SK-N-MC (cell line): ENCODE measurements at regions not wholly inside any gene's neighbourhood (a gene's known extent, or its start where the extent isn't known, plus 50 kb on each side); places are given as distances from the start of the nearest gene placed in this dataset.
"Not testable (repeated sequence)": the region's sequence is repeated elsewhere in the genome, so short reads cannot be mapped to it uniquely, and the experiment has no call there.

Experiments used
- DNase-seq: peaks from one replicate; pipeline ENCODE4 v3.0.0-alpha.2; 2011; ENCODE audit warnings: low read depth, low spot score
- H3K27ac ChIP-seq: fragments of 200-600 bp; sonication (generic); 2 replicates; pipeline ENCODE4 v1.5.1; 2016; ENCODE audit warnings: mixed run types
- H3K36me3 ChIP-seq: fragments of 200-600 bp; sonication (generic); 2 replicates; pipeline ENCODE4 v1.6.1; 2017; ENCODE audit warnings: antibody characterized with exemption, low read length, mixed read lengths; ENCODE audit not compliant: insufficient read depth
- H3K4me3 ChIP-seq: fragments of 200-600 bp; sonication (generic); 2 replicates; pipeline ENCODE4 v1.5.1; 2016
- H3K9ac ChIP-seq: fragments of 200-600 bp; sonication (generic); 2 replicates; pipeline ENCODE4 v1.8.0; 2017; ENCODE audit warnings: mixed run types, mixed read lengths; ENCODE audit not compliant: insufficient read length
- H3K9me3 ChIP-seq: fragments of 200-600 bp; sonication (generic); 2 replicates; pipeline ENCODE4 v1.6.1; 2017; ENCODE audit warnings: low read depth, mild to moderate bottlenecking, antibody characterized with exemption, low read length, moderate library complexity, mixed read lengths
- EZH2 ChIP-seq: fragments of 200-600 bp; sonication (generic); IDR thresholded peaks from one replicate; pipeline ENCODE4 v1.6.1; 2017; ENCODE audit warnings: antibody characterized with exemption
- FOXP2 ChIP-seq: optimal IDR thresholded peaks from 2 replicates; pipeline ENCODE3; 2011; ENCODE audit warnings: mild to moderate bottlenecking, moderate library complexity; ENCODE audit not compliant: insufficient read depth; ENCODE audit errors: extremely low read length, control extremely low read depth
- POLR2AphosphoS5 ChIP-seq: IDR thresholded peaks from 2 replicates; pipeline ENCODE4 v1.6.1; 2012; ENCODE audit warnings: mild to moderate bottlenecking, low read depth, low read length, borderline replicate concordance

DNA sequence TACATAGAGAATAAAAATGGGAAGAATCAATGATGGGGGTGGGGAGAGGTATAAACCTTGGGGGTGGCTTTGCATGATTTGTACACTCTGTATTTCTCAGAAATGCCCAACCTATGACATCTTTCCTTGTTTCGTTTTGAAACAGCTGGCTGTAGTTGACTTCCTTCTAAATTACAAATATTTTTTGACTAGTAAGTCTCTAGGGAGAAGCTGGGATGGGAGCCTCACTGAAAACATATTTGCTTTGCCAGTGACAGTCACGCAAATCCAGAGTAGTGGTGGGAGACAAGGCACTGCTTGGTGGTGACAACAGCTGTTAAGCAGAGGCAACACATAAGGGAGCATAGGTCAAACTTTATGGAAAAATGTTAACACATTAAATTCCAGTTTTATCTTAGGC is 440.5 kb downstream of the SEMA3D start:
- DNase-seq = no peak
- no peak overlapping the region for H3K4me3 ChIP-seq

DNA sequence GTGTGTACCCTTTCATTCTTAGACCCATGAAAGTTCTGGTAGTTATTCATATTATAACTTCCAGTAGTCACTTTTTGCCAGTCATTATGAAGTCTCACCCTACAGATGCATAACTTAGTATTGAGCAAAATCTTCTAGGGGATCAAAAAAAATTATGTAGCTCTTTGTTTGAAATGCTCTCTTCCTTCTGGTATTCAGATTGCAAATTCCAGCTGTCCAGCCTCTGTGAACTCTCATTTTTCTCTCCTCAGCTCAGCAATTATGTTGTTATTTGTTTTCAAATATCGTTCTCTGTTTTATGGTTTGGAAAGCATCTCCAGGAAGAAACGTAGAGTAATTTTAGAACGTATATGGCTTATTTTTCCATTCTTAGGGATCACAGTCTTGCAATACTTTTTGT is 442.5 kb downstream of the SEMA3D start:
- no peak for DNase-seq
- TF ChIP-seq FOXP2 (no peak), POLR2AphosphoS5 (no peak), EZH2 (no peak)
- no peak overlapping the region for H3K27ac ChIP-seq
- H3K4me3 ChIP-seq = no peak overlapping the region
- H3K9me3 ChIP-seq = no peaks in the 10 kb centered on the region
- H3K9ac ChIP-seq = no peak overlapping the region
- no peaks in the 10 kb centered on the region for H3K36me3 ChIP-seq

More for the DNA sequence above, 440.5 kb downstream of the SEMA3D start:
- Histone ChIP-seq H3K9me3 (no peaks in the 10 kb centered on the region), H3K36me3 (no peaks in the 10 kb centered on the region), H3K9ac (no peak overlapping the region), H3K27ac (no peak overlapping the region)
- TF ChIP-seq FOXP2 (no peak), POLR2AphosphoS5 (no peak)

DNA sequence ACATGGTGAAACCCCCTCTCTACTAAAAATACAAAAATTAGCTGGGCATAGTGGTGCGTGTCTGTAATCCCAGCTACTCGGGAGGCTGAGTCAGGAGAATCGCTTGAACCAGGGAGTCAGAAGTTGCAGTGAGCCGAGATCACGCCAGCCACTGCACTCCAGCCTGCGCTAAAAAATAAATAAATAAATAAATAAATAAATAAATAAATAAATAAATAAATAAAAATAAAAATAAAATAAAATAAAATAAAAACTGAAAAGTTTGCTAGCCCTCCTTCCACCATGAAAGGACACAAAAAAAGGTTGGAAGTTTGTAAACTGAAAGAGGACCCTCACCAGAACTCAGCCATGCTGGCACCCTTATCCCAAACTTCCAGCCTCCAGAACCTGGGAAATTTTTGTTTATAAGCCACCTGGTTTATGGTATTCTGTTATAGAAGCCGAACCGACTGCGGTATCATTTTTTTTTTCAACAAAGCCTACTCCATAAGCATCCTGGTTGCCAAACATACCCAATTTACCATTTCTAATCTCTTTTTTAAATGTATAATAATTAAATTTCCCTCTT is 448.2 kb downstream of the SEMA3D start:
- TF ChIP-seq POLR2AphosphoS5 = no peak
- no peak for TF ChIP-seq EZH2
- TF ChIP-seq FOXP2 = no peak
- H3K4me3 ChIP-seq = no peak overlapping the region
- H3K27ac ChIP-seq = no peak overlapping the region
- no peak overlapping the region for H3K9ac ChIP-seq
- H3K9me3 ChIP-seq = no peaks in the 10 kb centered on the region
- no peak for DNase-seq
- no peaks in the 10 kb centered on the region for H3K36me3 ChIP-seq

DNA sequence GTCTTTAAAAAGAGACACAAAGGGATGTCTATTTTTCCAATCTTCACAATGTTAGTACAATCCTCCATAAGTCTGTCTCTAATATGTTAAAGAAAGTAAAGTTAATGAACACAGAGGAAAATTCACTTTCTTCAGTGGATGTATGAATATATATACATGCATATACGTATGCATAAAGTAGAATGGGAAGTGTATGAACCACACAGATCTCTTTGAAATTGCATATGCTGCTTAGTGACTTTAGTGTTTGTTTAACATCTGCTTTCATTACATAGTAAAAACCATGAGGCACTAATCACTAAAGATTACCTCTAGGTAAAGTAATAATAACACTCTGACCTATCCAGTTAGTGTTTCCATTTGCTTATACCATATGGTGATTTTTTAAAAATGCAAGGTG is 451.2 kb downstream of the SEMA3D start:
- TF ChIP-seq EZH2 (no peak), FOXP2 (no peak), POLR2AphosphoS5 (no peak)
- no peaks in the 10 kb centered on the region for H3K9me3 ChIP-seq
- no peak for DNase-seq

DNA sequence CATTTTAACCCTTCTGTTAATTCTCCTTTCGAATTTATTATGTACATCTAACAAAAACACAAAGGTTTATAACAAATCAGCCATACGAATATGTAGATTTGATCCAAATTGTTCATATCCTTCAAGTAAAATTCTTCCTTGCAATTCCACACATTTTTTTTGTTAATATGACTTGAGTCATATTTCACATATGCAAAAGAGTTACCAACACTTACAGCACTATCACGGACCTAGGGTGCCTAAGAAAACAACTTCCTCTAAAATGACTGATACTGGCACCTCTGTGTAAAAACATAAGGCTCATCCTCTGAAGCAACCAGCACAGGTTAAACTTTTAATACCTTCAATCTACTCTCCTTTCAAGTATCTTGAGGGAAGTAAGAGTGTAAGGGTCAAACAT is 451.8 kb downstream of the SEMA3D start:
- no peaks in the 10 kb centered on the region for H3K36me3 ChIP-seq
- no peak for DNase-seq
- H3K9ac ChIP-seq = no peak overlapping the region
- no peak overlapping the region for H3K4me3 ChIP-seq
- TF ChIP-seq EZH2 (no peak), POLR2AphosphoS5 (no peak), FOXP2 (no peak)
- H3K27ac ChIP-seq = no peak overlapping the region
- no peaks in the 10 kb centered on the region for H3K9me3 ChIP-seq

More for the DNA sequence above, 451.2 kb downstream of the SEMA3D start:
- H3K36me3 ChIP-seq = no peaks in the 10 kb centered on the region
- H3K4me3 ChIP-seq = no peak overlapping the region
- no peak overlapping the region for H3K27ac ChIP-seq
- no peak overlapping the region for H3K9ac ChIP-seq

DNA sequence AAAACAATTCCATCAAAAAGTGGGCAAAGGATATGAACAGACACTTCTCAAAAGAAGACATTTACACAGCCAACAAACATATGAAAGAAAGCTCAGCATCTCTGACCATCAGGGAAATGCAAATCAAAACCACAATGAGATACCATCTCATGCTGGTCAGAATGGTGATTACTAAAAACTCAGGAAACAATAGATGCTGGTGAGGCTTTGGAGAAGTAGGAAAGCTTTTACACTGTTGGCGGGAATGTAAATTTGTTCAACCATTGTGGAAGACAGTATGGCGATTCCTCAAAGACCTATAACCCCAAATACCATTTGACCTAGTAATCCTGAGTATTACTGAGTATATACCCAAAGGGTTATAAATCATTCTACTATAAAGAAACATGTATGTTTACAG is 452.9 kb downstream of the SEMA3D start:
- not testable (repeated sequence) for H3K36me3 ChIP-seq, H3K9ac ChIP-seq, DNase-seq, H3K27ac ChIP-seq, H3K4me3 ChIP-seq, H3K9me3 ChIP-seq

DNA sequence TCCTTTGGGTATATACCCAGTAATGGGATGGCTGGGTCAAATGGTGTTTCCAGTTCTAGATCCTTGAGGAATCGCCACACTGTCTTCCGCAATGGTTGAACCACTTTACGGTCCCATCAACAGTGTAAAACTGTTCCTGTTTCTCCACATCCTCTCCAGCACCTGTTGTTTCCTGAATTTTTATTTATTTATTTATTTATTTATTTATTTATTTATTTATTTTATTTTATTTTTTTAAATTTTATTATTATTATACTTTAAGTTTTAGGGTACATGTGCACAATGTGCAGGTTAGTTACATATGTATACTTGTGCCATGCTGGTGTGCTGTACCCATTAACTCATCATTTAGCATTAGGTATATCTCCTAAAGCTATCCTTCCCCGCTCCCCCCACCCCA is 456.0 kb downstream of the SEMA3D start:
- not testable (repeated sequence) for H3K9me3 ChIP-seq, H3K27ac ChIP-seq, H3K36me3 ChIP-seq, H3K9ac ChIP-seq, DNase-seq, H3K4me3 ChIP-seq

DNA sequence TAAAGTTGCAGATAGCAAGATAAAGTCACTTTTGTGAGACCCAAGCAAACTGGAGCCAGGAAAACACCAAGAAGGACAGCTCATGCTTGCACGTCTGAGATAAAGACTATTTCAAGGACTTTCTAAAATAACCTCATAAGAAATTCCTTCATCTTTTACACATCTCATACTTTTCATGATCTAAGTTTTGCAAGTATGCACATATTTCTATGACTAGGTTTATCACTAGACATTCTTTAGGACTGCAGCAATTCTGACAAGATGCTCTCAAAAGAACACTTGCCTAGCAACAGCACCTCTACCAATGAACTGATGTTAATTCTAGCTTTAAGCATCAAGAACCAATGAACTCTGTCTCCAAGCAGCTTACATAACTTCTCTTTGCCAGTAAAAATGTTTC is 457.6 kb downstream of the SEMA3D start:
- Histone ChIP-seq H3K4me3 (no peak overlapping the region), H3K9me3 (no peaks in the 10 kb centered on the region), H3K27ac (no peak overlapping the region), H3K9ac (no peak overlapping the region), H3K36me3 (no peaks in the 10 kb centered on the region)
- DNase-seq = no peak
- TF ChIP-seq POLR2AphosphoS5 (no peak), EZH2 (no peak), FOXP2 (no peak)

DNA sequence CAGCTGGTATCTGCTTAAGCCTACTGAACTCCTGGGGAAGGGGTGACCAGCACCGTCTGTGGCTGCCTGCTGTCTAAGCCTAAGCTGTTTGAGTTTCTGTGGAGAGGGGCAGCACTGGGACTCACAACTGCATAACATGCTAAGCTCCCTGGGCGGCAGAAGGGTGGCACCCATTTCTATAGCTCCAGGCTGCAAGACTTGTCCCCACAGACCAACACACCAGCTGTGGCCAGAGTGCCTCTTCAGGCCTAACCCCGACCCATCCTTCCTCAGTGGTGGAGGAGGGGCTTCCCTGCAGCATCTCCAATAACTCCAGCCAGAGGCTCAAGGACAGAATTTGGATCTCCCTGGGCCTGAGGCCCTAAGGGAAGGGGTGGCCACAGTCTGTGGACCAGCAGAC is 464.1 kb downstream of the SEMA3D start:
- H3K27ac ChIP-seq = no peak overlapping the region
- H3K36me3 ChIP-seq = no peaks in the 10 kb centered on the region
- TF ChIP-seq EZH2 (no peak), FOXP2 (no peak), POLR2AphosphoS5 (no peak)
- H3K9me3 ChIP-seq = no peaks in the 10 kb centered on the region
- H3K4me3 ChIP-seq = no peak overlapping the region
- H3K9ac ChIP-seq = no peak overlapping the region
- DNase-seq = no peak
